ENCODE measurements at regions not wholly inside any gene's neighbourhood (a gene's known extent, or its start where the extent isn't known, plus 50 kb on each side); places are given as distances from the start of the nearest gene placed in this dataset.

GRCh38 chr5:6176102-6176693 is 202.1 kb downstream of the MED10 start:
- no peak for DNase-seq (ENCODE audit: low read depth in 2 of 3, low spot score in 1 of 3)

DNA sequence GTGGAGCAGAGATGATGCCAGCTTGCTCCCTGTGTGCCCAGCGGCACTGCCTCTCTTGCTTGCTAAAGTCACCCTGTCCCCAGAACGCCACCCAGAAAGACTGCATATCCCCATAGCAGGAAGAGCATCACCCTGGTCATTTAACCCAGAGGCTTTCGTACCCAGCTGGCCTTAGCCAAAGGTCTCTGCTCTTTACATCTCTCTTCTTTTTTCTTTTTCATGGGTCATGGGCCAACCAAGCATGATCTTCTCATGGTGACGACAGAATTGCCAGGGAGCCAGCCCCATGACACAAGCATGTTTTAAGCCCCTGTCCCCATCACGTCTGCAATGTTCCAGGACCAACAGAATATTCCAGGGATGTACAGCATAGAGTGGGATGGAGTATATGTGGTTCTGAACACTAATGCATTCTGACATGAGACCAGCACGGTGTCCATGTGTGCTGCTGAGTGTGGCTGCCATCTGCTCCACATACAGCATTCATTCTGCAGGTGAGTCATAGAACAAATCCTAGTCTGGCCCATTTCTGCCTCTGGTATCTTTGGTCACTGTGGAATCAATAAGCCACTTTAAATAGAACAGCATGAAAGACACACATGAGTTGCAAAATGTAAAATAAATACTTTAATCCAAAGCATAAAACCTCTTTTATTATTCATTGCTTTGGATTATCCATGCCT is 203.0 kb downstream of the MED10 start:
- DNase-seq (ENCODE audit: low read depth in 2 of 3, low spot score in 1 of 3): no peak

DNA sequence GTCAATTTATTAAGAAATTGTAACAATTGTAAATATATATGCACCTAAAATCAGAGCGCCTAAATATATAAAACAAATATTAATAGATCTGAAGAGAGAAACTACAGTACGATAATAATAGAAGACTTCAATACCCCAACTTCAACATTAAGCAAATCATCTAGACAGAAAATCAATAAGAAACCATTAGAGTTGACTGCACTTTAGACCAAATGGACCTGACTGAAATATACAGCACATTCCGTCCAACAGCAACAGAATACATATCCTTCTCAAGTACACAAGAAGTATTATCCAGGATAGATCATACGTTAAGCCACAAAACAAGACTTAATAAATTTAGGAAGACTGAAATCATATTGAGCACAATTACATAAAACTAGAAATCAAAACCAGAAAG is 208.7 kb downstream of the MED10 start:
- DNase-seq (ENCODE audit: low read depth in 2 of 3, low spot score in 1 of 3): no peak

GRCh38 chr5:6166698-6167394 is 211.5 kb downstream of the MED10 start:
- DNase-seq (ENCODE audit: low read depth in 2 of 3, low spot score in 1 of 3): no peak

GRCh38 chr5:6163913-6164312 is 214.4 kb downstream of the MED10 start:
- no peak for DNase-seq (ENCODE audit: low read depth in 2 of 3, low spot score in 1 of 3)

DNA sequence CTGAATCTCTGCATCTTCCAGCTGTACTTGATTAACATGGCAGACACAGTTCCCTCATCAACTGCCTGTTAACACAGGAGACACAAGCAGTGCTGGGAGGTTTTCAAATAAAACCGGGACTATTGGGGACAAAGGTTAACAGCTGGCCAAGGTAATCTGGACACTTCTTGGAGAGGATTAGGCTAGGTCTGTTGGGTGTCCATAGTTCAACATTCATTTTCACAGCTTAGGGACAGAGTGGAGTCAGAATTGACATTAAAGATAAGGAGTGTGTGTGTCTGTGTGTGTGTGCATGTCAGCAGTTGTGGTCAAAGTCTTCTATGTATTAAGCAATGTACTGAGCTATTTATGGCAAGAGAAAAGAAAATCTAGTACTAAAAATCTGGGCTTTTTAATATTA is 216.2 kb downstream of the MED10 start:
- no peak for DNase-seq (ENCODE audit: low read depth in 2 of 3, low spot score in 1 of 3)

DNA sequence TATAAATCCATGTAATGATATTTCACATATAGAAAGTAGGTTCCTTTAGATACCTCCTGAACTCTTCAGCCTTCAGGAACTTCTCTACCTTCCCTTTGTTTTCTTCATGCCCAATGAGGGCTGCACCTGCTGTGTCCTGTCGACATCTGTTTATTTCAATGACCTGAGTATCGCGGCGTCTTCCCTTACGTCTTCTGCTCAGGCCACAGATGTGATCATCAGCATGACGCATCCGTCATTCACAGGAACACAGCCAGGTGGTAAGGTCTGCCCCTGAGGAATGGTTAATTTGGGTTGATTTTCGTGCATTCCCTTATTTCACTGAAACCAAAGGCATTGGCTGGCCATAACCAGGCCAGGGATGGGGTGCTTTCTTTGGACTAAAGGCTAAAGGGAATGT is 217.1 kb downstream of the MED10 start:
- DNase-seq (ENCODE audit: low read depth in 2 of 3, low spot score in 1 of 3): no peak

GRCh38 chr5:6159832-6160430 is 218.4 kb downstream of the MED10 start:
- DNase-seq (ENCODE audit: low read depth in 2 of 3, low spot score in 1 of 3): no peak

GRCh38 chr5:6158974-6159831 is 219.1 kb downstream of the MED10 start:
- no peak for DNase-seq (ENCODE audit: low read depth in 2 of 3, low spot score in 1 of 3)

DNA sequence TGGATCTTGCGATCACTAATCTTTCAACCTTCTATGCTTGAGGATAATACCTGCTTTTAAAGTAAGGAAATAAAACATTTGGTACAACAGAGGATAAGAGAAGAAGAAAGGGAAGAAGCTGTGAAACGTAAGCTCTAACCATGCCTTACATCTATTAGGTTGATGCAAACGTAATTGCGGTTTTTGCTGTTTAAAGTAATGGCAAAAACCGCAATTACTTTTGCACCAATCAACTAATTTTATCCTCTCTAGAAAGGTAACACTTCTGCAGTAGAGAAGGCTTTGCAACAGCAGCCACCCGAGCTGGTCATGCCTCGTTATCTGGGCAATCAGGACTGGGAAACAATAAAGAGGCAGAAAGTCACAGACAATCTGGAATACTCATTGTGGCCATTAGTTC is 224.1 kb downstream of the MED10 start:
- DNase-seq (ENCODE audit: low read depth in 2 of 3, low spot score in 1 of 3): no peak

- DNase-seq (ENCODE audit: low read depth in 2 of 3, low spot score in 1 of 3): no peak
Observed at GRCh38 chr5:6146271-6146670, 232.1 kb downstream of the MED10 start.

DNA sequence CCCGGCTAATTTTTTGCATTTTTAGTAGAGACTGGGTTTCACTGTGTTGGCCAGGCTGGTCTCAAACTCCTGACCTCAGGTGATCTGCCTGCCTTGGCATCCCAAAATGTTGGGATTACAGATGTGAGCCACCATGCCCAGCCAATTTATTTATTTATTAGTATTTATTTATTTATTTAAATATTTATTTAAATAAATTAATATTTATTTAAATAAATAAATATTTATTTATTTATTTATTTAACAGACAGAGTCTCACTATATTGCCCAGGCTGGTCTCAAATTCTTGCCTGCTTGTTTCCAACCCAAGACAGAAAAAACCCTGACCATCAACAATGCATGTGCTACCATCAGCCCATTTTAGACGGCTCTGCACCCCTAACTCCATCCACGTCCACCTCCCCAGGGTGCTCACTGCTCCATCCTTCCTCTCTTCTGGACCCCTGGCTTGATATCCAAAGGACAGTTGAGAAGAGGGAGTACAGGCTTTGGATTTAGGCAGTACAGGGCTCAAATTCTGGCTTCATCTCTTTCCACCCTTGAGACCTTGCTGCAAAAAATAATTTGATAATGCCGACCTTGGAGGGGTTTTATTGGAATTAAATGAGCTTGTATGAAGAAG is 232.6 kb downstream of the MED10 start:
- DNase-seq (ENCODE audit: low read depth in 2 of 3, low spot score in 1 of 3): no peak

DNA sequence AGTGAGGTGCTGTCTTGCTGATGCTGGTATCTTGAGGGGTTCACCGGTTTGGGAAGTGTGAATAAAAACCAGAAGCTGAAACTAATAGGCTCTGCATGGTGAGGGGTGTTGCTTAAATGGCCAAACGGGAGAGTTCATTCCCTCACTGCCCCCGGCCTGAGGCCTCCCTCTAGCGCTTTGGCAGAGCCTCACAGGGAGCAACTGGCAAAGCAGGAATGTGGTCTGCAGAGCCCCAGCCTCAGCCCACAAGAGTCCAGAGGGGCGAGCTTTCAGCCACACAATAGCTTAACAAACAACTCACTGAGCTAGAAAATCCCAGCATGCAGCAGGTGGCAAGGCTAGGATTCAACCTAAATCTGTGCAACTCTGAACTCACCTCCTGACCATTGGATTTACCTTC is 234.8 kb downstream of the MED10 start:
- DNase-seq (ENCODE audit: low read depth in 2 of 3, low spot score in 1 of 3): no peak

DNA sequence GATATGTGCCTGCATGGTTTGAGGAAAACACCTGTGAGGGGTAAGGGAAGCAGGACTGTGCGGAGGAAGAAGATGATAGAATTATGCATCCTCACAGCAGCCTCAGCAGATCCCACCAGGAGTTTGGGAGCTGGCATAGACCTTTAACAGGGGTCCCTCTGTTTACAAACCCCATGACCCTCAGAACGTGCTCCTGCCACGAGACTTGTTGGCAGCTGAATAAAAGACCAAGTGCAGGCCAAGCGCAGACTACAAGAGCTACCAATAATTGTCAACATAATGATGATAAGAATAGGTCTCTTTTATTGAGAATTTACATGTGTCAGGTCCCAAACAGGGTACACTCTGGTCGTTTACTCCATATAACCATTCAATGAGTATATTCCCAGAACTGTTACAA is 236.0 kb downstream of the MED10 start:
- DNase-seq (ENCODE audit: low read depth in 2 of 3, low spot score in 1 of 3): no peak

DNA sequence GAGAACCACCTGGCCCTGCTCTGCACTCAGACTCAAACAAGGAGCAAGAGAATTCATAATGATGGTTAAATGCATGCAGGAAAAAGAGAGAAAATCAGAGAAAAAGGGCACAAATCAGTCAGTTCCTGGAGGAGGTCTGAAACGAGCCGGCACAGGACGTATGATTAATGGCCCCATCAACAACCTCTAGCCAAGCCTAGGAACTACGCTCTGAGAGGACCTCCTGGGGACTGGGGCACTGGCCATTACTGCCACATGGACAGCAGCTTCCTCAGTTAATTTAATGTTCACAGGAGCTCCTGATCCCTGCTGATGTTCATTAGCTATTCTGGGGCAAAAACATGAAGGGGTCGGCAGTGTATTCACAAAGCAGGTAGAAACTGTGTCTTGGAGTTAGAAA is 238.1 kb downstream of the MED10 start:
- no peak for DNase-seq (ENCODE audit: low read depth in 2 of 3, low spot score in 1 of 3)

- no peak for DNase-seq (ENCODE audit: low read depth in 2 of 3, low spot score in 1 of 3)
Observed at GRCh38 chr5:6135977-6136376, 242.4 kb downstream of the MED10 start.

DNA sequence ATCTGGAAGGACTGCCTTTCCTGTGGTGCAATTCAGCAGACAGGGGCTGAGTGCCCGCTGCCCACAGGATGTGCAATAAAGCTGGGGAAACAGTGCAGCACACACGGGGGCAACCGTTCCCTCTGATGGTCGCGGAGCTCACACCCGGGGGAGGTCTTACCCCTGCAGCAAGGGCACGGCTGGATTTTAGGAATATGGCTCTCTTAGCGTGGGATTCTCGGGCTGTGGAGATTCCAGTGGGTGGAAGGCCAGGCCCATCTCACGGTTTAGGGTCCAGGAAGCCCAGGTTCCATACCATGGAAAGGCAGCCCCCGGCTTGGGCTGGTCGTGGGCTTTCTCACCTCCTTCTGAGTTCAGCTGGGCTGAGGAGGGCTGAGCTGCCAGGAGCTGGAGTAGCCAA is 244.1 kb downstream of the MED10 start:
- no peak for DNase-seq (ENCODE audit: low read depth in 2 of 3, low spot score in 1 of 3)

GRCh38 chr5:6125781-6126180 is 252.6 kb downstream of the MED10 start:
- no peak for DNase-seq (ENCODE audit: low read depth in 2 of 3, low spot score in 1 of 3)

- no peak for DNase-seq (ENCODE audit: low read depth in 2 of 3, low spot score in 1 of 3)
Observed at GRCh38 chr5:6118691-6119090, 259.7 kb downstream of the MED10 start.

GRCh38 chr5:6117212-6117611 is 261.1 kb downstream of the MED10 start:
- no peak for DNase-seq (ENCODE audit: low read depth in 2 of 3, low spot score in 1 of 3)

DNA sequence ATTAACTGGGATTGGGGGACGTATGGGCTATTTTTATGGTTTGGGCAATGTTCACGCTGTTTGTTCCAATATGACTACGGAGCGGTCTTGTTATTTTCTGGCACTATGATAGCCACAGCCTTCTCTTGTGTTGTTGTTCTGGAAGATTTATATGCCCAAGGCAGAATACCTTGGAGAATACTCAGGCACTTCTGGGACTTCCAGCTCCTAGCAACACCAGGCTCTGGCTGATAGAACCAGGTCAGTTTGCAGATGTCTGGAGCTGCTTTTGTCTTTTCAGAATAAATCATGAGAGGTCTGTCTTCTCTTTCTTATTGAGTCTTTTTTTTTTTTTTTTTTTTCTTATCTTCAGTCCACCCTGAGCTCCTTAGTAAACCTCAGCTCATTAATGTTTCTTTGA is 262.5 kb downstream of the MED10 start:
- no peak for DNase-seq (ENCODE audit: low read depth in 2 of 3, low spot score in 1 of 3)

Data from stimulated activated CD4-positive, alpha-beta T cell treated with anti-CD3 and anti-CD28 coated beads, Interleukin-12 subunit alpha, Interleukin-12 subunit beta, amount 100 ng/mL, for 48 hours (primary cell).